ENCODE measurements at regions not wholly inside any gene's neighbourhood (a gene's known extent, or its start where the extent isn't known, plus 50 kb on each side); places are given as distances from the start of the nearest gene placed in this dataset.

DNA sequence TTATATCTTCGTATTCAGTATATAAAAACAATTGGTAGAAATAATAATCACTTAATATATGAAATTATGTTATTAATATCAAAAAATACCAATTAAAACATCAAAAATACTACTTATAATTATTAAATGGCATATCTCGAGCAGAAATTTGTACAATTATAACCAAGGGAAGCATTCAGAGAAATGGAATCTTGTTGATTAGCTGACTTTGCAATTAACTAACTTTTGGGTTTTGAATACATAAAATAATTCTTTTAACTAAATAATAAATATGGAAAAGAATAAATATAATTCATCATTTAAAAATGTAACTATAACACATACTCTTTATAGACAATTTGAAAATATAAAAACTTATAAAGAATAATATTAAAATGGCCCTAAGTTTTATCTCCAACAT is 160.2 kb upstream of the LRRN1 start:
- TF ChIP-seq YY1 (IDR thresholded peaks at IDR 0.05; ENCODE audit: insufficient read depth, insufficient read length) (no peak), ZNF274 (IDR thresholded peaks at IDR 0.05; ENCODE audit: low read depth, low read length) (no peak)
